NCI-H1105 treated with DMSO at 0.1 percent for 48 hours (cell line): ENCODE measurements at regions not wholly inside any gene's neighbourhood (a gene's known extent, or its start where the extent isn't known, plus 50 kb on each side); places are given as distances from the start of the nearest gene placed in this dataset.
"Not testable (repeated sequence)": the region's sequence is repeated elsewhere in the genome, so short reads cannot be mapped to it uniquely, and the experiment has no call there.

Experiments
- DNase-seq: peaks from one replicate; lab custom pipeline; 2025; lab: John Stamatoyannopoulos, UW

- DNase-seq = no peak
These were observed 147.6 kb upstream of the BARHL2 start for GRCh38 chr1:90864681-90865080.

DNA sequence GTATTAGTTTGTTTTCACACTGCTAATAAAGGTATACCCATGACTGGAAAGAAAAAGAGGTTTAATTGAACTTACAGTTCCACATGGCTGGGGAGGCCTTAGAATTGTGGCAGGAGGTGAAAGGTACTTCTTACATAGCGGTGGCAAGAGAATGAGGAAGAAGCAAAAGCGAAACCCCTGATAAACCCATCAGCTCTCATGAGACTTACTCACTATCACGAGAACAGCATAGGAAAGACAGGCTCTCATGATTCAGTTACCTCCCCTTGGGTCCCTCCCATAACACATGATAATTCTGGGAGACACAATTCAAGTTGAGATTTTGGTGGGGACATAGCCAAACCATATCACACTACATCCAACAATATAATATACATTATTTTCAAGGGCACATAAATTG lies 145.7 kb upstream of the BARHL2 start:
- no peak for DNase-seq

DNA sequence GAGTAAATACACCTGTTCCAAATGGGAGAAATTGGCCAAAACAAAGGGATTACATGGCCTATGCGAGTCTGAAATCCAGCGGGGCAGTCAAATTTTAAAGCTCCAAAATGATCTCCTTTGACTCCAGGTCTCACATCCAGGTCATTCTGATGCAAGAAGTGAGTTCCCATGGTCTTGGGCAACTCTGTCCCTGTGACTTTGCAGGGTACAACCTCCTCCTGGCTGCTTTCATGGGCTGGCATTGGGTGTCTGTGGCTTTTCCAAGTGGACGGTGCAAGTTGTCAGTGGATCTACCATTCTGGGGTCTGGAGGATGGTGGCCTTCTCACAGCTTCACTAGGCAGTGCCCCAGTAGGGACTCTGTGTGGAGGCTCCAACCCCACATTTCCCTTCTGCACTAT lies 144.3 kb upstream of the BARHL2 start:
- not testable (repeated sequence) for DNase-seq

DNA sequence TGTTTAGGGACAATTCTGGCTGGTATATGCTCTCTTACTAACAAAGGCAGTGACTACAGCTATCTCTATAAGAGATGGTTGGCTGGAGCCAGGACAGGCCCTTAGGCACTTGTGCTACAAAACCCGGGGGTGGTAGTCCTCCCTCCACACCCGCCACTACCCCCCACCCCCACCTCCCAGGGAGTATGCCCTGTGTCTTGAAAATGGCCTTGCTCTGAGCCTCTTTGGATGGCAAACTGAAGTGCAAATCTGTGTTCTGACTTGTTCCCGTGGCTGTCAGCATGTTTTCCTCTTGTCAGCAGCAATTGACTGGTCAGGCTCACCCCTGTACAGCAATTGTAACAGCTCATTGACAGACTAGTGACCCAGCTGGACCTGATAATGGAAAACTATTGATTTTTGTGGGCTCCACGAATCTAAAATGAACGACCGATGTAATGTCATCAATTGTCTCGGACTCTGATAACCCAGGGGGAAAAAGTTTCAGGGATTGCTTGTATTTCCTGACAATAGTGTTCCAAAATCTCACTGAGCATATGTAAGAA lies 139.4 kb upstream of the BARHL2 start:
- no peak for DNase-seq

DNA sequence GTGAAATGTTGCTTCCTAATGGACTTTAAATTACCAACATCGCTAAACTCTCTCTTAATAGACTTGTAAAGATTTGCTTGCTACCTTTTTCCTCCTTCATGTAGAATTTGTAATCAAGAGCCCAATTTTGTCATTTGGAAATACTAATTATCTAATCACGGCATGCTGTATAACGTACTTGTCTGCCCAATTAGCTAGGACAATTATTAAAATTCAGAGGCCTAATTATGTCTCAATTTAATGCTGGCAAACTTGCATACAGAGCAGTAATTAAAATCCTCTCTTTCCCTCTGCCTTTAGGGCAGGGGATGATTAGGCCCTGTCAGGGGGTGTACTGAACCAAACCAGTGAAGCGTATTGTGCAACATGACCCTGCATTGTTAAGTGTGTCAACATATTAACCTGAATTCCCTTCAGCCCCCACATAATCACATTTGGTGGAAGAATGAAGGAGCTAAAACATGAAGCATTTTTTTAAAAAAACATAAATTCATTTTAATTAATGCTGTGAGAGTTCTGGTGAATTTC lies 137.4 kb upstream of the BARHL2 start:
- peak; percentile 99 for DNase-seq

- peak; percentile 78 for DNase-seq
These were observed 134.6 kb upstream of the BARHL2 start for GRCh38 chr1:90851711-90852050.

DNA sequence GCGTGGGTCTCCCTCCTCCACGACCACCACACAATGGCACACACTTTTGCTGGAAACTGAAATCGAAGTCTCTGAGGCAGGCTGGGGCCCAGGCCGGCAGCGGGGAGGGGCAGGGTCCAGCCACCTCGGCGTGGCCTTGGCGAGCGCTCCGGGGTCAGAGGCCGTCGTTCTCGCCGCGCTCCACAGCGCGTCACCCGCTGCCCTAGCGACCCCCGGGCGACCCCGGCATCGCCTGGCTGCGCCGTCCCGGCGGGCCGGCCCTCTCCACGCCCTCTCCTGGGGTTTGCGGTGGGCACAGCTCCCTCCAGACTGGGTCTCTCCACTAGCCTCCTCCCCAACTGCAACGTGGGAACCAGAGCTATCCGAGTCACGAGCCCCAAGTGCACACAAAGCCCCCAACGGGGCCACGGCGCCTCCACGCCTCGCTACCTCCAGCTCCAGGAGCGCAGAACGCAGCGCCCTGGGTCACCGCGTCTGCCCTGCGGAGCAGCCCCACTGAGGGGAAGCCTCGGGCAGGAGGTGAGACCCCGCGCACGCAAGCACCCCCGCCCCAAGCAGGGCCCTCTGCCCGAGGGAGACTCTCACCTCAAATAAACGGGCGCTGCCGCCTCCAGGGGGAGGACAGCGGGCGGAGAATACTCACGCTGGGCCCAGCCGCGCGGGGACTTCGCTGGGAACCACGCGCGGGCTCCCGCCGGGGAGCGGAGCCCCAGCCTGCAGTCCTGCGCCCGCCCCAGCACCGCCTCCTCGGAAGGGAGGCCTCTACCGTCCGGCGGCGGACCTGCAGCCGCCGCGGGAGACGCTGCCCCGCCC lies 134.0 kb upstream of the BARHL2 start:
- peak; percentile 44 for DNase-seq

- DNase-seq = no peak
These were observed 133.2 kb upstream of the BARHL2 start for GRCh38 chr1:90850181-90850897.

DNA sequence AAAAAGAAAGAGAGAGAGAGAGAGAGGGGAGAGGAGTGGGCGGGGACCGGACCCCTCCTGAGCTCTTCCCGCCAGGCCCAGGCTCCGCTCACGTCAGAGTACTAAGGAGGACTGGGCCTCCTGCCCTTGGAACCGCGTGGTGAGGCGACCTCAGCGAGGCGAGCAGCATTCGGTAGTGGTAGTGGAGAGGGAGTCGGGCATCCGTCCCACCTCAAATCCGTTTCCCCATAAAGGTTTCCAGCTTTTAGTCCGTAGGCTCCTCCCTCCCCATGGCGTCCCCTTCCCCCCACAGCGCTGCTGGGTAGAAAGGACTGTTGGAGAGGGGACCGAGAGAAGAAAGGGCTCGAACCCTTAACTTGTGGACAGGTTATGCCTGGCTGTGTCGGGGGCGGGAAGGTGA lies 124.4 kb upstream of the BARHL2 start:
- no peak for DNase-seq

GRCh38 chr1:90840352-90840751 lies 123.2 kb upstream of the BARHL2 start:
- no peak for DNase-seq

DNA sequence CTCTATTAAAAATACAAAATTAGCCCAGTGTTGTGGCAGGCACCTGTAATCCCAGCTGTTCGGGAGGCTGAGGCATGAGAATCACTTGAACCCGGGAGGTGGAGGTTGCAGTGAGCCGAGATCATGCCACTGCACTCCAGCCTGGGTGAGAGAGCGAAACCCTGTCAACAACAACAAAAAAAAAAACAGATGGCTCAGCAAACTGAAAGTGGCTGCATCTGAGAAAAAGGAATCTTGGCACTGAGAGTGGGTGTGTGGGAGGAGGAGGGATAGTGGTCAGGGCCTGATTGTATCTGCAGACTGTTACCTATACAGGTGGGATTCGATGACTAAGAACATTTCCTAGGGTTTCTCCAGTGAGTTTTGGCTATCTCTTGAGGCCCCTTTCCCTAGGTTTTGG lies 122.2 kb upstream of the BARHL2 start:
- no peak for DNase-seq

DNA sequence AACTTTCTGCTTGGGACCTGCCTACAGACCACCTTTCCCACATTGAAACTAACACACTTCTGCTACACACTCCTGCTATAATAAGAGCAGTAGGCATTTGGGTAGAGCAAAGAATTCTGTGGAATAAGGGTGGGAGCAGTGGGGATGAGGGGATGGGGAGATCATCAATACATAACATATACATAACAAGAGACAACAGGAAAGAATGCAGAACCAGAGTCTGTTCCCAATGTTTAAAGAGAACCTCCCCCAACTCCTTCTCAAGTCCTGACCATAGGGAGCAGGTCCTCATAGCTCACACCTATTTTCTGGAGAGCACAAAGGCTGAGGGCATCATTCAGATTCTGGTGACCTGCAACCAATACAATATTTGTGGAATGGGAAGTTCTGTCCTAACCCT lies 121.6 kb upstream of the BARHL2 start:
- no peak for DNase-seq

DNA sequence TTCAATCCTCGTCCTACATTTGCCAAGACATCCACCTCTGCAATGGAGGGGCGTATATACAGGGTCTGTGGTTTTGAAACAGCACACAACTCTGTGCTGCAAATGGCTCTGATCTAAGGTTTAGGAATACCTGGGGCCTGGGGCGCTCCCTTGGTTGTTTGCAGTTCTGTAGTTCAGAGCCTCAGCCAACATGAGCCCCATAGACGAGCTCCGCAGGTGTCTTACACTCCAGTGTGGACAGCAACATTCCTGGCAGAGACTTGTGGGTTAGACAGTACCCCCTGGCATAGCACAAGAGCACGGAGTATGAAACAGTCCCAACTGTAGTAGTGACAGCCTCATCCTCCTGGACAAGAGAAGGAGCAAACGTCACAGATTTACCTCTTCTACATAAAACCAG lies 120.3 kb upstream of the BARHL2 start:
- no peak for DNase-seq

DNA sequence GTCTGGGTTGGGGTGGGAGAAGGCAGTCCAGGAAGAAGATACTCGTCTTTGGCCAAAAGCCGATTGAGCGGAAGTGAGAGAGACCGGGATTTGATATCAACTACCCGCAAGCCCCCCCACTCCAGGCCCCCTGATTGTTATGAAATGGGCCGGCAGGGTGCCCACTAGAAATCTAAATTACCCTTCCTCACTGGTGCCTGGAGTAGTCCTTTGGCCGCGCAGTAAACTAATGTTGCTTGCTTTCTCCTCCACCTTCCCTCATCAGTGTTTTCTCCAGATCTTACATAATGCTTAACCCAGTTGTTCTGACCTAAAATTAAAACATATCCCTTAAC lies 119.2 kb upstream of the BARHL2 start:
- no peak for DNase-seq

DNA sequence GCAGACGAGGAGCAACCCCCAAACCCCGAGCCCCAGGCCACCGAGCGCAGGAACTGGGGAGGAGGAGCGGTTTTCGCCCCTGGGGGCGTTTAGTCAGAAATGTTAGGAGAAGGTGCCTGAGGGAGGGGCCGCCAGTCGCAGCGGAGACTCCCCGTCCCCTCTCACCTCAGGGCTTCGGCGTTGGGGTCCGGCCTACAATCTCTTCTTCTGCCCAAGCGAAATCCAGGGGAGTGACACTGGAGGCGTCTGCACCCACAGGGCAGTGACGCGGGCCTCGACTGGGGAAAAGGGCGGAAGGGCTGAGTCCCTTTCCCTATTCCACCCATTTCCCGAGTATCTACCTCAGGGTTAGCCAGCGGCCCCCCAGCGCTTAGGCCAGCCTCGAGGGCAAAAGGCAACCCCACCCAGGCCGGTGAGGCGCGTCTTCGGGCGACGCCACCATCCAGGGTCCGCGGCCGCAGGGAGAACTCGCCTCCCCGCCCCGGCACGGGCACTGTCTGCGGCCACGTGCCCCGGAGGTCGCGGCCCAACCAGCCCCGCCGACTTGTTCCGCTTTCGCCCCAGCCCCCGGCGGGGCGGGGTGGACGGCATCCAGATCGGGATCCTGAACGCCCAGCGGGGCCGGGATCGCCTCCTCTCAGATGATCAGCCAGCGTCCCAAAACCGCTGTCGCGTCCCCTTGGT lies 118.7 kb upstream of the BARHL2 start:
- DNase-seq = no peak

DNA sequence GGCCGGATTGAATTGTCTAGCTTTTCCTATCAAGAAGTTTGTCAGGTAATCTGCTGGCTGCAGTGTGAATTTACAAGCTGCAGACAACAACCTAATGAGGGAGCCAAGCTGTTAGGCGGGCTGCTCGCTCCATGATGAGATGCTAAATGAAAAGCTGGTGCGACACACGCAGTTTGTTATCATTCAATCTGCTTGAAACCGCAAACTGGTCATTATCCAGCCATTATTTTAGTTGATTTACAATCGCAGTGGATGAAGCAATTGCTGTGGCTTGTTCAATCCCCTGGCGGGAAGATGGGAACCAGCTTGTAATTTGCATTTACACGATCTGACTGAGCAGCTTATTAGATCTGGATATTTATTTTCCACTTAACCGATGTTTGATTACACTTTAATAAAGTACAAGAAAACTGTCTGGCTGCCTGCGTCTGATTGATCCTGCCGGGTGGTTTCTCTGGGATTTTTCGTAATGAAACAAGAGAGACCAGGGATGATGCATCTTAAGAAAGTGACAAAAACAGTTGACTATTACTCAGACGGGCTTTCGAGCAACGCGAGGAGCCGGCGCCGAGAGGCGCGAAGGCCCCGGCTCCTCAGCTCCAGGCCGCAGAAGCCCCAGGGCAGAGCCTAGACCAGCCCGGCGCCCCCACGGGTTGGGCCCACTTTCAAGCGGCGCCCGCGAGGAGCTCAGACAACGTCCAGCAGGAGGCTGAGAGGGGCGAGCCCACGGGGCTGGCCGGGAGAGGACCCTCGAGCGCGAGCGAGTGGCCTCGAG lies 118.0 kb upstream of the BARHL2 start:
- DNase-seq = peak; percentile 92

DNA sequence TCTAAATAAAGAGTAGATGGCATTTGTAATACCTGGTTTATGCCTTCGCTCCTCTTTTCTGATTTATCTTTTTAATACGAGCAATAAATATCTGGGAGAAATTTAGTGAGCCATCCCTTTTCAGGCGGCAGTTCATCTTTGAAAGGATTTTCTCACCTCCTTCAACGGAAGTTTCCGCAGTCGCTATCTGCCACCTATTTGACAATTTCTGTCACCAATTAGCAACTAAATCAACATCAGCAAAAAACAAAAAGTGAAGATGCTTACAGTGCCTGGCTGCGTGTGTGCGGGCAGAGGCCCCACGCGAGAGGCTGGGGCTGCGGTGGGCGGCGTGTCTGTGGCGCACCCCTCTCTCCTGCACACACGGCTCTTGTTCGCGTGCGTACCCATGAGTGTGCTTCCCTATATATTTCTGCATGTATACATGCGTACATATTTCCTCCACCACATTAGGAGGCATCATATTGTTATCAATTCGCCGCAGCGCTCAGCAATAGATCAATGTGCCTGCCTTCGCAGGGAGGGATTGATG lies 117.3 kb upstream of the BARHL2 start:
- no peak for DNase-seq

DNA sequence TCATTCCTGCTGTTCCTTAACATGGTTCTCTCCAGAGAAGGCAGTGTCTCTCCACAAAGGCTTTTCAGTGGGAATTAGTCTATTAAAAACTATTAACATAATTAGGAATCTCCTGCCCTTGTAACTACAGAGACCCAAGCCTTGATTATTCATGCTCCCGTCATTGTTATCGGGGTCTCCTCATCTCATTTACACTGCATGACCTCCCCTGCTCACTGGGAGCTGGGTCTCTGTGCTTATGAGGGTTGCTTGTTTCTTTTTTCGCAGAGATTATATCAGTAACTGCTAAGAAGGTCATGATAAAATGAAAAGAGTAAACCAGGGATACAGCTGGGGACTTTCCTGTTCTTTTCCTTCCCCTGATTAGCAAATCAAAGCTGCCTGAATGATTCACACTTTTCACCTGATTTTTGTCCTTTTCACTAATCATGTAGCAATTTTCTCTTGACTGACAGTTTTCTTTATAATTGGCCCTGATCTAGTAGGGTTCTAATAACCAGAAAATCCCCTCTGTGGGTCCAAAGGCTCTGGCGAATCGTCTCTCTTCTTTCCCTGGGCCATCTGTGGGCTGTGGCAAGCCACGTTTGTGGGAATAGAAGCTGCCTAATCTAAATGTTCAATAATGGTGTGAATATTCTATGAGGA lies 116.5 kb upstream of the BARHL2 start:
- DNase-seq = no peak

DNA sequence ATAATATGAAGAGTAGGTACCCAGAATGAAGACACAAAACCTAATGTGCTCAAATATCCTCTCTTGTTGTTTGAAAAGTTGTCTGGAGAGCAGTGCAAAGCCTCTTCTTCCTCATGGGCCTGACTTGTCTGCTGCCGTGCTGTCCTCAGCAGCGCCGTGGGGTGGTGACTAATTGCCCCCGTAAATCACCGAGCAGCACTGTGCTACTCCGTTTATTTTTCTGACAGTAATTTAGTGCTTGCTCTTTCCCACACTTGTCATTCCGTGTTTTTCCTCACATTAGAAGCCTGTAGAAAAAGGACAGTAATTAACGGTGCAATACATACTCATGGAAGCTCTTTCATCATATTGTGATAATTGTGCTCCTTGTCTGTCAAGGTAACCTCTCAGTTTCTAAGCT lies 114.8 kb upstream of the BARHL2 start:
- DNase-seq = peak; percentile 54

DNA sequence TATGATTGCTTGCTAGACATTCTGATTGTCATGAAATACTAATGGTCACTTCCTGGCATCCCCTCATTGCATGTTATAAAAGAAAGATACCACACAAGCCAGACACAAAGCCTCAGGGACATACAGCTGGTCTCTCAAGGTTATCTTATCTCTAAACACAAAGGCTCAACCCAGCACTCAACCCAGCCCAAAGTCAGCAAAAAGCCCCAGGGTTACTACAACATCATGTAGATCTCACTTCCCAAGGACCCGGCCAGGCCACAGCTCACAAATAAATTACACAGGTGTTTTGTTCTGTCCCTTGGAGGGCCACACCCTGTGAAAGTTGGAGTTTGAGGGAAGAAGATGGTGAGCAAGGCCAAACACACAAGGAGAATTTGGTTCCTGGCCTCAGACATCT lies 109.7 kb upstream of the BARHL2 start:
- no peak for DNase-seq

DNA sequence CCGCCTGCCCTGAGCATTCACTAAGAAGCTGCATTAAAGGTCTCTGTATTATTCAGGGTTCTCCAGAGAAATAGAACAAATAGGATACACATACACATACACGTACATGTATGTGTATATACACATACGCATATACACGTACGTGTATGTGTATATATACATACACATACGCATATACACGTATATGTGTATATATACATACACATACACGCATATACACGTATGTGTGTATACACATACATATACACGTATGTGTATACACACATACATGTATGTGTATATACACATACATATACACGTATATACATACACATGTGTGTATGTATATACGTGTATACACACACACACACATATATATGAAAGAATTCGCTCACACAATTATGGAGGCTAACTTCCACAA lies 108.9 kb upstream of the BARHL2 start:
- no peak for DNase-seq
